Gastrocnemius medialis (tissue), 4 donors: ENCODE measurements at regions not wholly inside any gene's neighbourhood (a gene's known extent, or its start where the extent isn't known, plus 50 kb on each side); places are given as distances from the start of the nearest gene placed in this dataset.
"Not testable (repeated sequence)": the region's sequence is repeated elsewhere in the genome, so short reads cannot be mapped to it uniquely, and the experiment has no call there.

Experiments used
- ATAC-seq, 2 donors: fragments of 150-250 bp; one replicate each; pipeline ENCODE4 v1.9.1; 2016
- DNase-seq, 2 donors: peaks; one replicate each; pipeline ENCODE4 v3.0.0-alpha.2; 2019
- H3K27ac ChIP-seq, 4 donors: fragments of 200-600 bp; sonication (generic); 1 replicate in 1 of 4; 2 replicates in 3 of 4; pipeline ENCODE4 v1.5.1; 2016 to 2018; ENCODE audit warnings: mild to moderate bottlenecking in 2 of 4, moderate library complexity in 1 of 4
- H3K27me3 ChIP-seq, 3 donors: fragments of 200-600 bp; sonication (generic) in 2 of 3; 1 replicate in 1 of 3; 2 replicates in 2 of 3; pipeline versions ENCODE4 v1.5.1 to v1.6.0; 2016 to 2019; ENCODE audit warnings: mild to moderate bottlenecking in 1 of 3, moderate library complexity in 1 of 3
- H3K36me3 ChIP-seq, 2 donors: fragments of 200-600 bp; sonication (generic) in 1 of 2; one replicate each; pipeline ENCODE4 v1.5.1; 2017 to 2018
- H3K4me1 ChIP-seq, 2 donors: fragments of 200-600 bp; sonication (generic) in 1 of 2; one replicate each; pipeline ENCODE4 v1.5.1; 2016 to 2017; ENCODE audit warnings: mild to moderate bottlenecking in 2 of 2
- H3K4me3 ChIP-seq, 4 donors: fragments of 200-600 bp; sonication (generic) in 3 of 4; 1 replicate in 1 of 4; 2 replicates in 3 of 4; pipeline ENCODE4 v1.5.1; 2016 to 2019; ENCODE audit warnings: mild to moderate bottlenecking in 2 of 4
- H3K9me3 ChIP-seq, 3 donors: fragments of 200-600 bp; sonication (generic) in 2 of 3; 1 replicate in 1 of 3; 2 replicates in 2 of 3; pipeline ENCODE4 v1.5.1; 2016 to 2019
- CTCF ChIP-seq, 5 experiments: fragments of 450-650 bp in 3 of 5; fragments of 200-600 bp in 2 of 5; sonication (generic) in 2 of 5; IDR thresholded peaks in 4 of 5; conservative IDR thresholded peaks in 1 of 5; 1 replicate in 4 of 5; 2 replicates in 1 of 5; pipeline ENCODE4 v1.5.1; 2016 to 2019; ENCODE audit warnings: antibody characterized with exemption in 5 of 5, mild to moderate bottlenecking in 3 of 5, moderate library complexity in 3 of 5
- POLR2A ChIP-seq, 2 donors: fragments of 450-650 bp; IDR thresholded peaks; one replicate each; pipeline ENCODE4 v1.6.1; 2017; ENCODE audit warnings: antibody characterized with exemption in 2 of 2, mild to moderate bottlenecking in 2 of 2, moderate library complexity in 2 of 2
- in situ Hi-C, 4 donors: fragments of 200-750 bp; cut with MboI; loops; one replicate each; pipeline versions ENCODE4 v1.15.0 to v1.8.0; 2017; ENCODE audit warnings: low sequenced_read_pairs in 4 of 4
- intact Hi-C: fragments of 100-400 bp; cut with DNase I; formaldehyde crosslinking; loops from one replicate; pipeline ENCODE4 v1.15.1; 2023; ENCODE audit warnings: low total_unique reads

- intact Hi-C loops = no loop called here
- H3K4me1 ChIP-seq = no peaks in the 10 kb centered on the region
- DNase-seq (no peak), ATAC-seq (no peak)
- H3K27me3 ChIP-seq = no peaks in the 10 kb centered on the region
- H3K4me3 ChIP-seq = no peak overlapping the region
- TF ChIP-seq POLR2A (IDR thresholded peaks at IDR 0.05) = no peak
- TF ChIP-seq CTCF (IDR thresholded peaks at IDR 0.05 in 4 of 5, conservative IDR thresholded peaks at IDR 0.05 in 1 of 5) = no peak
- H3K36me3 ChIP-seq = no peaks in the 10 kb centered on the region
- no peaks in the 10 kb centered on the region for H3K9me3 ChIP-seq
- in situ Hi-C loops = no loop called here
- H3K27ac ChIP-seq = no peak overlapping the region
These were observed 279.4 kb upstream of the ZNF507 start for GRCh38 chr19:32066056-32066455.

GRCh38 chr19:32067685-32068084, 277.7 kb upstream of the ZNF507 start:
- H3K9me3 ChIP-seq = no peaks in the 10 kb centered on the region
- in situ Hi-C loops = no loop called here

GRCh38 chr19:32068793-32069192, 276.6 kb upstream of the ZNF507 start:
- H3K4me3 ChIP-seq = no peak overlapping the region
- intact Hi-C loops = no loop called here
- DNase-seq (no peak), ATAC-seq (no peak)
- no peaks in the 10 kb centered on the region for H3K36me3 ChIP-seq
- no peaks in the 10 kb centered on the region for H3K4me1 ChIP-seq
- no peak for TF ChIP-seq POLR2A (IDR thresholded peaks at IDR 0.05)
- no peak for TF ChIP-seq CTCF (IDR thresholded peaks at IDR 0.05 in 4 of 5, conservative IDR thresholded peaks at IDR 0.05 in 1 of 5)
- in situ Hi-C loops = no loop called here
- no peaks in the 10 kb centered on the region for H3K9me3 ChIP-seq
- no peak overlapping the region for H3K27ac ChIP-seq
- H3K27me3 ChIP-seq = no peaks in the 10 kb centered on the region

More at GRCh38 chr19:32067685-32068084, 277.7 kb upstream of the ZNF507 start:
- intact Hi-C loops = no loop called here
- H3K4me1 ChIP-seq = no peaks in the 10 kb centered on the region
- H3K4me3 ChIP-seq = no peak overlapping the region
- no peaks in the 10 kb centered on the region for H3K27me3 ChIP-seq
- DNase-seq = no peak
- no peak for ATAC-seq
- no peaks in the 10 kb centered on the region for H3K36me3 ChIP-seq
- TF ChIP-seq POLR2A (IDR thresholded peaks at IDR 0.05) (no peak), CTCF (IDR thresholded peaks at IDR 0.05 in 4 of 5, conservative IDR thresholded peaks at IDR 0.05 in 1 of 5) (no peak)
- no peak overlapping the region for H3K27ac ChIP-seq

- ATAC-seq (no peak), DNase-seq (no peak)
- no peaks in the 10 kb centered on the region for H3K36me3 ChIP-seq
- H3K27ac ChIP-seq = no peak overlapping the region
- intact Hi-C loops (no loop called here), in situ Hi-C loops (no loop called here)
- no peak overlapping the region for H3K4me3 ChIP-seq
- no peaks in the 10 kb centered on the region for H3K4me1 ChIP-seq
- no peak for TF ChIP-seq CTCF (IDR thresholded peaks at IDR 0.05 in 4 of 5, conservative IDR thresholded peaks at IDR 0.05 in 1 of 5)
- no peak for TF ChIP-seq POLR2A (IDR thresholded peaks at IDR 0.05)
- no peaks in the 10 kb centered on the region for H3K9me3 ChIP-seq
- no peaks in the 10 kb centered on the region for H3K27me3 ChIP-seq
These were observed 275.3 kb upstream of the ZNF507 start for GRCh38 chr19:32070101-32070500.

GRCh38 chr19:32082028-32082427, 263.4 kb upstream of the ZNF507 start:
- intact Hi-C loops (no loop called here), in situ Hi-C loops (no loop called here)
- Histone ChIP-seq H3K27me3 (no peaks in the 10 kb centered on the region), H3K4me3 (no peak overlapping the region), H3K27ac (no peak overlapping the region), H3K9me3 (no peaks in the 10 kb centered on the region), H3K36me3 (no peaks in the 10 kb centered on the region), H3K4me1 (no peaks in the 10 kb centered on the region)
- no peak for TF ChIP-seq POLR2A (IDR thresholded peaks at IDR 0.05)
- TF ChIP-seq CTCF (IDR thresholded peaks at IDR 0.05 in 4 of 5, conservative IDR thresholded peaks at IDR 0.05 in 1 of 5) = no peak
- DNase-seq (no peak), ATAC-seq (no peak)

- H3K9me3 ChIP-seq, DNase-seq, in situ Hi-C loops, H3K27ac ChIP-seq, H3K27me3 ChIP-seq, H3K4me3 ChIP-seq, ATAC-seq, intact Hi-C loops, H3K36me3 ChIP-seq, H3K4me1 ChIP-seq: not testable (repeated sequence)
These were observed 260.6 kb upstream of the ZNF507 start for GRCh38 chr19:32084756-32085363.
